Tibial nerve (tissue), 3 donors: ENCODE measurements at regions not wholly inside any gene's neighbourhood (a gene's known extent, or its start where the extent isn't known, plus 50 kb on each side); places are given as distances from the start of the nearest gene placed in this dataset.

ENCODE experiments used
- EP300 ChIP-seq, 2 donors: sonication (generic); formaldehyde crosslinking; IDR thresholded peaks; one replicate each; pipeline ENCODE4 v1.6.1; 2017; ENCODE audit warnings: antibody characterized with exemption in 2 of 2, mild to moderate bottlenecking in 1 of 2
- POLR2A ChIP-seq, 2 donors: fragments of 450-650 bp; IDR thresholded peaks; one replicate each; pipeline ENCODE4 v1.6.1; 2017; ENCODE audit warnings: antibody characterized with exemption in 2 of 2, mild to moderate bottlenecking in 2 of 2, moderate library complexity in 2 of 2

- no peak for TF ChIP-seq POLR2A (IDR thresholded peaks at IDR 0.05)
- TF ChIP-seq EP300 (IDR thresholded peaks at IDR 0.05): no peak
Observed at GRCh38 chr3:194995334-194995733, 275.6 kb downstream of the XXYLT1 start.
